SK-N-SH (cell line): ENCODE measurements at regions not wholly inside any gene's neighbourhood (a gene's known extent, or its start where the extent isn't known, plus 50 kb on each side); places are given as distances from the start of the nearest gene placed in this dataset.

ENCODE experiments used
- CTCF ChIP-seq: fragments of 200-600 bp; sonication (generic); IDR thresholded peaks from 2 replicates; pipeline ENCODE4 v1.6.1; 2017; ENCODE audit warnings: antibody characterized with exemption, mild to moderate bottlenecking, moderate library complexity
- EP300 ChIP-seq, 2 experiments: IDR thresholded peaks; 2 replicates each; pipeline versions ENCODE4 v1.4.0 to v1.6.1; 2012; ENCODE audit warnings: borderline replicate concordance in 1 of 2, low read depth in 1 of 2, low read length in 1 of 2
- EZH2phosphoT487 ChIP-seq: fragments of 200-600 bp; sonication (generic); IDR thresholded peaks from 2 replicates; pipeline ENCODE4 v1.6.1; 2017; ENCODE audit warnings: low read depth, mixed run types, mild to moderate bottlenecking, antibody characterized with exemption, moderate library complexity, borderline replicate concordance
- GABPA ChIP-seq: IDR thresholded peaks from 2 replicates; pipeline ENCODE4 v1.4.0; 2012; ENCODE audit warnings: low read depth, mild to moderate bottlenecking
- MXI1 ChIP-seq: IDR thresholded peaks from 2 replicates; pipeline ENCODE4 v1.6.1; 2012; ENCODE audit warnings: mild to moderate bottlenecking, low read depth, low read length, improper control_type of control experiment
- PBX3 ChIP-seq: IDR thresholded peaks from 2 replicates; pipeline ENCODE4; 2012
- POLR2AphosphoS5 ChIP-seq: IDR thresholded peaks from 2 replicates; pipeline ENCODE4 v1.6.1; 2012; ENCODE audit warnings: low read depth, low read length
- RAD21 ChIP-seq: IDR thresholded peaks from 2 replicates; pipeline ENCODE4 v1.6.1; 2012; ENCODE audit warnings: mild to moderate bottlenecking, low read length
- RCOR1 ChIP-seq: fragments of 150-350 bp; IDR thresholded peaks from 2 replicates; pipeline ENCODE4 v1.6.1; 2017; ENCODE audit warnings: antibody characterized with exemption, low read length

- no peak for TF ChIP-seq POLR2AphosphoS5
- no peak for TF ChIP-seq MXI1
- no peak for TF ChIP-seq EZH2phosphoT487
- TF ChIP-seq CTCF: no peak
- TF ChIP-seq EP300 (IDR thresholded peaks at IDR 0.05; ENCODE audit: borderline replicate concordance in 1 of 2, low read depth in 1 of 2, low read length in 1 of 2): no peak
- TF ChIP-seq GABPA: no peak
- TF ChIP-seq RCOR1: no peak
- no peak for TF ChIP-seq RAD21
- no peak for TF ChIP-seq PBX3
These were observed 234.0 kb downstream of the ZNF516 start for GRCh38 chr18:76260941-76261472.
